PC-3 (cell line): ENCODE measurements at regions not wholly inside any gene's neighbourhood (a gene's known extent, or its start where the extent isn't known, plus 50 kb on each side); places are given as distances from the start of the nearest gene placed in this dataset.

Experiments used
- ATAC-seq: fragments of 200-7000 bp; cut with Tn5 transposase; 2 replicates; pipeline ENCODE4 v1.9.1; 2020; ENCODE audit warnings: mild to moderate bottlenecking, moderate library complexity
- BruUV-seq: library from RNA; stranded (reverse); fragments of 400-500 nt; replicated peaks from 2 replicates; lab custom pipeline; 2021; lab: Mats Ljungman, UMichigan
- CTCF ChIA-PET: fragments of 300-600 bp; sonication (Branson Sonifier 250); formaldehyde crosslinking; loops from one replicate; lab custom pipeline; 2022; ENCODE audit warnings: antibody characterized with exemption; lab: Charles Lee
- POLR2A ChIA-PET: fragments of 300-600 bp; sonication (Branson Sonifier 250); formaldehyde crosslinking; loops from one replicate; lab custom pipeline; 2022; ENCODE audit warnings: antibody characterized with exemption; ENCODE audit not compliant: unreplicated experiment; lab: Charles Lee
- DNase-seq: peaks from one replicate; pipeline ENCODE4 v3.0.0-alpha.2; 2015
- H2AFZ ChIP-seq: fragments of 300-600 bp; sonication (generic); 2 replicates; pipeline ENCODE4 v1.6.0; 2016; ENCODE audit warnings: antibody characterized with exemption, low read length
- H3F3A ChIP-seq: fragments of 300-600 bp; sonication (generic); one replicate; pipeline ENCODE4 v1.6.0; 2017; ENCODE audit warnings: antibody characterized with exemption, low read length, control low read depth, mild to moderate bottlenecking; ENCODE audit not compliant: unreplicated experiment
- H3K27ac ChIP-seq: fragments of 300-600 bp; sonication (generic); 2 replicates; pipeline ENCODE4 v1.5.1; 2016; ENCODE audit warnings: mild to moderate bottlenecking, low read length
- H3K27me3 ChIP-seq: fragments of 300-600 bp; sonication (generic); 2 replicates; pipeline ENCODE4 v1.6.1; 2016; ENCODE audit warnings: low read length, mixed read lengths
- H3K36me3 ChIP-seq: fragments of 300-600 bp; sonication (generic); 2 replicates; pipeline ENCODE4 v1.6.1; 2016; ENCODE audit warnings: low read depth, mixed run types, low read length, mixed read lengths
- H3K4me1 ChIP-seq: fragments of 300-600 bp; sonication (generic); 2 replicates; pipeline ENCODE4 v1.5.1; 2016; ENCODE audit warnings: low read length; ENCODE audit not compliant: insufficient read depth
- H3K4me2 ChIP-seq: fragments of 300-600 bp; sonication (generic); 2 replicates; pipeline ENCODE4 v1.6.0; 2016; ENCODE audit warnings: low read length
- H3K4me3 ChIP-seq: fragments of 300-600 bp; sonication (generic); 2 replicates; pipeline ENCODE4 v1.5.1; 2016; ENCODE audit warnings: mild to moderate bottlenecking, low read length, mixed read lengths
- H3K79me2 ChIP-seq: fragments of 300-600 bp; sonication (generic); 2 replicates; pipeline ENCODE4 v1.6.1; 2017; ENCODE audit warnings: low read length, mixed read lengths
- H3K9ac ChIP-seq: fragments of 300-600 bp; sonication (generic); 2 replicates; pipeline ENCODE4 v1.6.0; 2016; ENCODE audit warnings: mild to moderate bottlenecking, low read length
- H3K9me2 ChIP-seq: fragments of 300-600 bp; sonication (generic); replicated peaks from 2 replicates; pipeline ENCODE4 v1.6.1; 2016; ENCODE audit warnings: mixed run types, low read length, mixed read lengths
- H3K9me3 ChIP-seq: fragments of 300-600 bp; sonication (generic); 2 replicates; pipeline ENCODE4 v1.6.1; 2016; ENCODE audit warnings: low read length, mixed read lengths
- H4K20me1 ChIP-seq: fragments of 300-600 bp; sonication (generic); 2 replicates; pipeline ENCODE4 v1.6.1; 2016; ENCODE audit warnings: low read length, mixed read lengths
- EZH2 ChIP-seq: fragments of 300-600 bp; sonication (generic); IDR thresholded peaks from one replicate; pipeline ENCODE4 v1.6.1; 2017; ENCODE audit warnings: antibody characterized with exemption, mild to moderate bottlenecking, low read length; ENCODE audit not compliant: unreplicated experiment
- EZH2phosphoT487 ChIP-seq: fragments of 300-600 bp; sonication (generic); IDR thresholded peaks from 2 replicates; pipeline ENCODE4 v1.6.1; 2018; ENCODE audit warnings: mild to moderate bottlenecking, antibody characterized with exemption, low read length, borderline replicate concordance
- intact Hi-C: fragments of 100-400 bp; cut with micrococcal nuclease; formaldehyde crosslinking; loops from 2 replicates; pipeline ENCODE4 v1.9.0; 2023
- TF ChIP-seq, protein P1 (sequence below): fragments of 300-600 bp; sonication (generic); conservative IDR thresholded peaks from 2 replicates; pipeline ENCODE4 v1.5.1; 2017; ENCODE audit warnings: antibody characterized with exemption, low read depth, mild to moderate bottlenecking, low read length

DNA sequence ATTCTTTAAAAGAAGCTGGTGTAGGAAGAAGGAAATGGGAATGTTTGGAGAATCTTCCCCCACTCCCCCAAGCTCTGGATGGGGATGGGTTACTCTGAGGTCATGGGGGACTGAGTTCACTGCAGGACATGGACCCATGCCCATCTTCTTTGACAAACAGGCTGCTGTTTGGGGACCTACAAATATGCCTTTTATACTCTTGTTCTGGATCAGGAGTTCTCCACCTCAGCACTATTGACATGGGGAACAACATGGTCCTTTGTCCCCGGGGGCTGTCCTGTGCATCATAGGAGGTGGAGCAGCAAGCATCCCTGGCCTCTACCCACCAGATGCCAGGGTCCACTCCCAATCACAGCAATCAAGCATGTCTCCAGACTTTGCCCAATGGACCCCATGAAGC, 365.8 kb upstream of the C1orf174 start:
- ChIA-PET POLR2A (no interaction called here), CTCF (no interaction called here)
- Histone ChIP-seq H3K36me3 (no peaks in the 10 kb centered on the region), H2AFZ (no peak overlapping the region), H3K4me2 (no peak overlapping the region), H3K9me3 (peaks cover 22% of the 10 kb centered on the region; the same call in 1 of the 2 replicates), H4K20me1 (no peaks in the 10 kb centered on the region), H3K27ac (no peak overlapping the region), H3F3A (no peaks in the 10 kb centered on the region), H3K4me1 (no peaks in the 10 kb centered on the region), H3K79me2 (no peaks in the 10 kb centered on the region), H3K9ac (no peak overlapping the region), H3K4me3 (no peak overlapping the region), H3K27me3 (peaks cover 22% of the 10 kb centered on the region), H3K9me2 (no peaks in the 10 kb centered on the region)
- DNase-seq, result no peak
- TF ChIP-seq EZH2 (no peak), EZH2phosphoT487 (no peak)
- TF ChIP-seq, protein P1, sequence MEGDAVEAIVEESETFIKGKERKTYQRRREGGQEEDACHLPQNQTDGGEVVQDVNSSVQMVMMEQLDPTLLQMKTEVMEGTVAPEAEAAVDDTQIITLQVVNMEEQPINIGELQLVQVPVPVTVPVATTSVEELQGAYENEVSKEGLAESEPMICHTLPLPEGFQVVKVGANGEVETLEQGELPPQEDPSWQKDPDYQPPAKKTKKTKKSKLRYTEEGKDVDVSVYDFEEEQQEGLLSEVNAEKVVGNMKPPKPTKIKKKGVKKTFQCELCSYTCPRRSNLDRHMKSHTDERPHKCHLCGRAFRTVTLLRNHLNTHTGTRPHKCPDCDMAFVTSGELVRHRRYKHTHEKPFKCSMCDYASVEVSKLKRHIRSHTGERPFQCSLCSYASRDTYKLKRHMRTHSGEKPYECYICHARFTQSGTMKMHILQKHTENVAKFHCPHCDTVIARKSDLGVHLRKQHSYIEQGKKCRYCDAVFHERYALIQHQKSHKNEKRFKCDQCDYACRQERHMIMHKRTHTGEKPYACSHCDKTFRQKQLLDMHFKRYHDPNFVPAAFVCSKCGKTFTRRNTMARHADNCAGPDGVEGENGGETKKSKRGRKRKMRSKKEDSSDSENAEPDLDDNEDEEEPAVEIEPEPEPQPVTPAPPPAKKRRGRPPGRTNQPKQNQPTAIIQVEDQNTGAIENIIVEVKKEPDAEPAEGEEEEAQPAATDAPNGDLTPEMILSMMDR, result no peak
- no TSS peak for BruUV-seq
- intact Hi-C loops, result no loop called here
- no peak for ATAC-seq

DNA sequence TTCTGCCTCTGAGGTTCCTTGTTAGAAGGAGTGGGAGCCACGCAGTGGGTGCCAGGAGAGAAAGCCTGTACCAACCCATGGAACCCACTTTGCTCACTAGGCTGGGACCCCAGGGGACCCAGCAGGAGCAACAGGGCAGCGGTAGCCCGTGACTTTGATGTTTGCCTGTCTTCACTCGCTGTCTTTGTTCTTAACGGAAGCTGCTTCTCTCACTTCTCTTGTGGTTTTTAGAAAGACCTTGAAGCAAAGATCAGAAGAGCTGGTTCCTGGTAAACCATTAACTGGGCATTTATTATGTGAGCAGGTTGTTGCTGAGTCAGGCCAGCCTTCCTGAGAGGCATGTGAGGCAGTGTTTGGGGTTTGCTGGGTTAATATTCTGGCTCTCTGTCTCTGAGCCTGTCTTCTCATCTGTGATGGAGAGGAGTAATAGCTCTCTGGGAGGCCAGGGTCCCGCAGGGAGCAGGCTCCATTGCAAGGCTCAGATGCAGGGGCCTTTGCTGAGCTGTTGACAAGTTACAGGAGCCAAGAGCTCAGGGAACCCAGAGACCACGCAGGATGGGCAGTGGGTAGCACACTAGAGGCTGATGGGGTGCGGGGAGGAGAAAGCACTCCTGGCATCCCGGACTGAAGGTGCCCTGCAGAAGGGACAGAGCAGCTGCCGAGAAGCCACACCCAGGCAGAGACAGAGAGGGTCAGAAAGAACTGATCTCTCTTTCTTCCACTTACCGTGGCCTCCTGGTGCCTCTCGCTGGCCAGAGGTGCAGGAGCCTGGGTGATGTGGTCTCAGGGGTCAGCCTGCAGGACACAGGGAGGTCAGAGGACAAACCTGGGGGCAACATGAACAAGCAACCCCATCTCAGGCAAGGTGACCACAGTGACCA, 367.5 kb upstream of the C1orf174 start:
- Histone ChIP-seq H2AFZ (no peak overlapping the region), H3K36me3 (no peaks in the 10 kb centered on the region), H3K27me3 (peaks cover 32% of the 10 kb centered on the region), H4K20me1 (no peaks in the 10 kb centered on the region), H3K9me3 (peaks cover 22% of the 10 kb centered on the region; the same call in 1 of the 2 replicates), H3K79me2 (no peaks in the 10 kb centered on the region), H3K9me2 (no peaks in the 10 kb centered on the region), H3F3A (no peaks in the 10 kb centered on the region), H3K4me3 (no peak overlapping the region), H3K4me2 (no peak overlapping the region), H3K27ac (no peak overlapping the region), H3K9ac (no peak overlapping the region), H3K4me1 (no peaks in the 10 kb centered on the region)
- ChIA-PET POLR2A (no interaction called here), CTCF (no interaction called here)
- no TSS peak for BruUV-seq
- DNase-seq, result no peak
- ATAC-seq, result no peak
- TF ChIP-seq EZH2phosphoT487, result no peak
- no peak for TF ChIP-seq EZH2
- TF ChIP-seq, protein P1, result no peak
- intact Hi-C loops, result no loop called here
